ENCODE measurements at regions not wholly inside any gene's neighbourhood (a gene's known extent, or its start where the extent isn't known, plus 50 kb on each side); places are given as distances from the start of the nearest gene placed in this dataset.

- TF ChIP-seq CTCF (optimal IDR thresholded peaks at IDR 0.05 in 1 of 3, IDR thresholded peaks at IDR 0.05 in 1 of 3, conservative IDR thresholded peaks at IDR 0.05 in 1 of 3; ENCODE audit: extremely low read depth in 1 of 3, insufficient read depth in 2 of 3, low read length in 3 of 3) (no peak), EZH2 (IDR thresholded peaks at IDR 0.05; ENCODE audit: low read length) (no peak)
Observed at GRCh38 chr18:78734614-78734945, 245.0 kb upstream of the SALL3 start.

Data from keratinocyte (primary cell).